ENCODE measurements at regions not wholly inside any gene's neighbourhood (a gene's known extent, or its start where the extent isn't known, plus 50 kb on each side); places are given as distances from the start of the nearest gene placed in this dataset.
"Not testable (repeated sequence)": the region's sequence is repeated elsewhere in the genome, so short reads cannot be mapped to it uniquely, and the experiment has no call there.

GRCh38 chr5:152107220-152107619 is 182.6 kb upstream of the GLRA1 start:
- no peak for DNase-seq (ENCODE audit: low read depth)

GRCh38 chr5:152106571-152106970 is 181.9 kb upstream of the GLRA1 start:
- no peak for DNase-seq (ENCODE audit: low read depth)

GRCh38 chr5:152105085-152105484 is 180.4 kb upstream of the GLRA1 start:
- DNase-seq (ENCODE audit: low read depth): no peak

GRCh38 chr5:152104211-152104610 is 179.6 kb upstream of the GLRA1 start:
- no peak for DNase-seq (ENCODE audit: low read depth)

- not testable (repeated sequence) for DNase-seq (ENCODE audit: low read depth)
These were observed 178.3 kb upstream of the GLRA1 start for GRCh38 chr5:152102908-152103307.

- DNase-seq (ENCODE audit: low read depth): no peak
These were observed 177.4 kb upstream of the GLRA1 start for GRCh38 chr5:152102057-152102456.

- no peak for DNase-seq (ENCODE audit: low read depth)
These were observed 175.8 kb upstream of the GLRA1 start for GRCh38 chr5:152100462-152100861.

GRCh38 chr5:152097128-152097527 is 172.5 kb upstream of the GLRA1 start:
- no peak for DNase-seq (ENCODE audit: low read depth)

GRCh38 chr5:152094716-152095115 is 170.1 kb upstream of the GLRA1 start:
- DNase-seq (ENCODE audit: low read depth): no peak

GRCh38 chr5:152094060-152094459 is 169.4 kb upstream of the GLRA1 start:
- DNase-seq (ENCODE audit: low read depth): no peak

GRCh38 chr5:152092580-152092979 is 167.9 kb upstream of the GLRA1 start:
- DNase-seq (ENCODE audit: low read depth): no peak

GRCh38 chr5:152089644-152090043 is 165.0 kb upstream of the GLRA1 start:
- DNase-seq (ENCODE audit: low read depth): no peak

- DNase-seq (ENCODE audit: low read depth): no peak
These were observed 162.0 kb upstream of the GLRA1 start for GRCh38 chr5:152086668-152087067.

GRCh38 chr5:152084476-152084875 is 159.8 kb upstream of the GLRA1 start:
- no peak for DNase-seq (ENCODE audit: low read depth)

GRCh38 chr5:152083231-152083630 is 158.6 kb upstream of the GLRA1 start:
- DNase-seq (ENCODE audit: low read depth): no peak

- no peak for DNase-seq (ENCODE audit: low read depth)
These were observed 147.4 kb upstream of the GLRA1 start for GRCh38 chr5:152072091-152072490.

GRCh38 chr5:152070591-152070990 is 145.9 kb upstream of the GLRA1 start:
- no peak for DNase-seq (ENCODE audit: low read depth)

GRCh38 chr5:152066784-152067183 is 142.1 kb upstream of the GLRA1 start:
- no peak for DNase-seq (ENCODE audit: low read depth)

- no peak for DNase-seq (ENCODE audit: low read depth)
These were observed 138.4 kb upstream of the GLRA1 start for GRCh38 chr5:152063004-152063403.

GRCh38 chr5:152061095-152061494 is 136.4 kb upstream of the GLRA1 start:
- no peak for DNase-seq (ENCODE audit: low read depth)

- no peak for DNase-seq (ENCODE audit: low read depth)
These were observed 133.6 kb upstream of the GLRA1 start for GRCh38 chr5:152058267-152058666.

GRCh38 chr5:152056931-152057330 is 132.3 kb upstream of the GLRA1 start:
- DNase-seq (ENCODE audit: low read depth): no peak

GRCh38 chr5:152052470-152052869 is 127.8 kb upstream of the GLRA1 start:
- DNase-seq (ENCODE audit: low read depth): no peak

GRCh38 chr5:152051499-152052454 is 127.1 kb upstream of the GLRA1 start:
- DNase-seq (ENCODE audit: low read depth): no peak

Data from T-helper 22 cell (primary cell).